Stomach smooth muscle (tissue), 2 donors: ENCODE measurements at regions not wholly inside any gene's neighbourhood (a gene's known extent, or its start where the extent isn't known, plus 50 kb on each side); places are given as distances from the start of the nearest gene placed in this dataset.

ENCODE experiments used
- H3K27ac ChIP-seq: one replicate; pipeline ENCODE4 v1.7.0; 2013; ENCODE audit warnings: mild to moderate bottlenecking, low read length, inconsistent platforms
- H3K27me3 ChIP-seq, 2 donors: one replicate each; pipeline ENCODE4 v1.7.0; 2013; ENCODE audit warnings: low read length in 2 of 2; ENCODE audit not compliant: insufficient read depth in 2 of 2, control insufficient read depth in 1 of 2
- H3K36me3 ChIP-seq, 2 donors: one replicate each; pipeline ENCODE4 v1.7.0; 2013; ENCODE audit warnings: low read length in 2 of 2; ENCODE audit not compliant: control insufficient read depth in 2 of 2, insufficient read depth in 2 of 2
- H3K4me1 ChIP-seq: one replicate; pipeline ENCODE4 v1.7.0; 2013; ENCODE audit warnings: low read length; ENCODE audit not compliant: control insufficient read depth, insufficient read depth
- H3K4me3 ChIP-seq, 2 donors: one replicate each; pipeline ENCODE4 v1.7.0; 2013; ENCODE audit warnings: low read length in 2 of 2
- H3K9ac ChIP-seq, 2 donors: one replicate each; pipeline ENCODE4 v1.7.0; 2013; ENCODE audit warnings: low read length in 2 of 2, mild to moderate bottlenecking in 1 of 2
- H3K9me3 ChIP-seq, 2 donors: one replicate each; pipeline ENCODE4 v1.7.0; 2013; ENCODE audit warnings: low read length in 2 of 2; ENCODE audit not compliant: control insufficient read depth in 2 of 2
- donor health status: healthy.
- donor health status: Pancreatic carcinoma.

DNA sequence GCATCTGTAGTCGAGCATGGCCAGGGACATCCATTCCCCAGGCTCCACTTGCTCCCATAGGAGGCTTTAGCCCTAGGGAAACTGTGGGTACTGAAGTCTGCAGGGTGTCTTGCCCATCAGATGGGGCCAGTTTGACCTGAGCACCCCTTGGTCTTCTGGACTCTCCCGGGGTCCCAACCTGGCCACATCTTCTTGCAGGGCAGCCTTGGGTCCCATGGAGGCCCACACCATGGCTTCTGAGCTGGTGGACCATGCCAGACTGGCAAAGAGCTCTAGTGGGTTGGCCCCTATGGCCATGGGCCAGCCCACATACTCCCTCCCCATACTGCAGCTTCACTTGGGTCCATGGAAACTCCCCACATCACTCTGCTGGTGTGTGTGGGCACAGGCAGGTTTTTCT is 154.4 kb upstream of the PRLR start:
- no peak overlapping the region for H3K9ac ChIP-seq
- no peaks in the 10 kb centered on the region for H3K9me3 ChIP-seq
- H3K27ac ChIP-seq: no peak overlapping the region
- H3K4me1 ChIP-seq: no peaks in the 10 kb centered on the region
- no peak overlapping the region for H3K4me3 ChIP-seq
- H3K27me3 ChIP-seq: no peaks in the 10 kb centered on the region
- H3K36me3 ChIP-seq: no peaks in the 10 kb centered on the region

DNA sequence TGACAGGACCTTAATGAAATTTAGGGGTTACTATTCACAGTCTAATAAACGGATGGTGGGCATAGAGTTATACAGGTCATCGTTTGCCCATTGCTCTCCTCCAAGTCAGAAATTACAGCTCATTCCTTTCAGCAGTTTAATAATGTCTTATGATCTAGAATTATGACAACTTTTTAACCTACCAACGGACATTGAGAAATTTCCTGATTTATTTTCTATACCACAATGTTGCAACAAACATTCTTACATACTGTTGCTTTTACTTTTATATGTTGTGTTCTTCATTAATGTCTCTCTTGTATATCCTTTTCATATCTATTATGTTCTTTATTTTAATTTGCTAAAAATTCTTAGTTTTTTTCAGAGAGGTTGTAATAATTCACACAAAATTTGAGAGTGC is 152.8 kb upstream of the PRLR start:
- no peaks in the 10 kb centered on the region for H3K9me3 ChIP-seq
- H3K9ac ChIP-seq: no peak overlapping the region
- H3K4me3 ChIP-seq: no peak overlapping the region
- H3K36me3 ChIP-seq: no peaks in the 10 kb centered on the region
- no peak overlapping the region for H3K27ac ChIP-seq
- no peaks in the 10 kb centered on the region for H3K4me1 ChIP-seq
- H3K27me3 ChIP-seq: no peaks in the 10 kb centered on the region

DNA sequence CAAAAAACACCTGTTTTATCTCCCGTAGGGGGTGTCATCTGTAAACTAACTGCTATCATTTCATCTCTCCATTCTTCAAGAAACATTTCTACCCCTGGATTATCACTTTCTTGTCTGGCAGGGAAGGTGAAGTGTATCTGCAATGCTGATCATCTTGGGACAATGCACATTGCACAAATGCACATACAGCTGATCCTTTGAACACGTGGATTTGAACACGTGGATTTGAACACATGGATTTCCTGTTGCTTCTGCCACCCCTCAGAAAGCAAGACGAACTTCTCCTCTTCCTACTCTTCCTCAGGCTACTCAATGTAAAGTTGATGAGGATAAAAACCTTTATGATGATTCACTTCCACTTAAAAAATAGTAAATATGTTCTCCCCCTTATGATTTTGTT is 147.4 kb upstream of the PRLR start:
- H3K9me3 ChIP-seq: no peaks in the 10 kb centered on the region
- H3K9ac ChIP-seq: no peak overlapping the region
- H3K36me3 ChIP-seq: no peaks in the 10 kb centered on the region
- no peak overlapping the region for H3K27ac ChIP-seq
- H3K4me1 ChIP-seq: no peaks in the 10 kb centered on the region
- no peaks in the 10 kb centered on the region for H3K27me3 ChIP-seq
- no peak overlapping the region for H3K4me3 ChIP-seq

DNA sequence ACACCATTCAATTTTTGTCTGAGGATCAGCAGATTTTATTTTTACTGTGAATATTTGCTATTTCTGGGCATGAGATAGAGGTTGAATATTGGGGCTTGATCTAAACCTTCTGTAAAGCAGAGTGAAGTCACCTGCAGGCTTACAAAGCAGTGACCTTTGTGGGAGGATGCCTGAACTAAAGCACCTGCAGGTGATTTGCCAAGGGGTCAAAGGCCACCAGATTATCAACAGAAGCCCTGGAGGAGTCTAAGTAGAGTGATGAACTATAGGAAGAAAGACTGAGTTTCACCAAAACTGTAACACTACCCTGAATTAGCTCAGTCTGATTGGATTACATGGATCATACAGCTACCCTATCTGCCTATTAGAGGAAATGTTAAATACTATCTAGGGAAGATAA is 144.3 kb upstream of the PRLR start:
- H3K27ac ChIP-seq: no peak overlapping the region
- H3K9me3 ChIP-seq: no peaks in the 10 kb centered on the region
- no peak overlapping the region for H3K9ac ChIP-seq
- H3K4me3 ChIP-seq: no peak overlapping the region
- H3K4me1 ChIP-seq: no peaks in the 10 kb centered on the region
- H3K36me3 ChIP-seq: no peaks in the 10 kb centered on the region
- H3K27me3 ChIP-seq: no peaks in the 10 kb centered on the region

DNA sequence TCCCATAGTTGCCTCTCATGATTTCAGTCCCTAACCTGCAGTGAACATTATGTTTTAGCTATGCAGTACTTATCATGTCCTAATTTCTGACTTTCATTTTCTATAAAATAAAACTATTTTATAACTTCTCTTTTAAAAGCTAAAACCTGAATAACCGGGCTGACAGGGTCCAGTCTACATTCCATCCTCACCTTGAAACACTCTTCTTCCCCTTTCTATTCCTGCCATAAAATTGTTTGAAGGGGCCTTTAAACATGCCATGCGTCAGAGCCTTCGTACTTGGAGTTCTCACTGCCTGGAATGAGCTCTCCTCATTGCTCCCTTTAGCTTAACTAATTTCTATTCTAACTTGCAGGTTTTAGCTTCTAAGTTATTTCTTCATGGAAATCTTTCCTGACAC is 143.0 kb upstream of the PRLR start:
- no peak overlapping the region for H3K4me3 ChIP-seq
- no peaks in the 10 kb centered on the region for H3K36me3 ChIP-seq
- H3K27ac ChIP-seq: no peak overlapping the region
- no peaks in the 10 kb centered on the region for H3K27me3 ChIP-seq
- H3K4me1 ChIP-seq: no peaks in the 10 kb centered on the region
- no peak overlapping the region for H3K9ac ChIP-seq
- no peaks in the 10 kb centered on the region for H3K9me3 ChIP-seq

DNA sequence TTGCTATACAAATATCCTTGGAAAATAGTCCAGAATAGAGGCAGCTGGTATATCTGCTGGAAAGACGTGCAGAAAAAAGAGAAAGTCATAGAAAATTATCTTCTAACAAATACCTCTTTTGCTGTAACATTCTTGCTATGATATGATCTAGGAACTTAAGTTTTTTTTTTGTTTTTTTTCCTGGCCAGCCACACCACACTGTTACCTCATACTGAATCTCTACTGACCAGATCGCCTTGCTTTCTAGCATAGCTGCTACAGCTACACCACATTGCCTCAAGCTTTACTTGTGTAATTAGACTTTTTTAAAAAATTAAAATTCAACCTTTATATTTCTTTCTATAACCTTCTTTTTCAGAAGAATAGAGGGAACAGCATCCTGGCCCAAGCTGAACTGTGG is 142.2 kb upstream of the PRLR start:
- Histone ChIP-seq H3K4me1 (no peaks in the 10 kb centered on the region), H3K9me3 (no peaks in the 10 kb centered on the region), H3K27ac (no peak overlapping the region), H3K36me3 (no peaks in the 10 kb centered on the region), H3K27me3 (no peaks in the 10 kb centered on the region), H3K9ac (no peak overlapping the region), H3K4me3 (no peak overlapping the region)

DNA sequence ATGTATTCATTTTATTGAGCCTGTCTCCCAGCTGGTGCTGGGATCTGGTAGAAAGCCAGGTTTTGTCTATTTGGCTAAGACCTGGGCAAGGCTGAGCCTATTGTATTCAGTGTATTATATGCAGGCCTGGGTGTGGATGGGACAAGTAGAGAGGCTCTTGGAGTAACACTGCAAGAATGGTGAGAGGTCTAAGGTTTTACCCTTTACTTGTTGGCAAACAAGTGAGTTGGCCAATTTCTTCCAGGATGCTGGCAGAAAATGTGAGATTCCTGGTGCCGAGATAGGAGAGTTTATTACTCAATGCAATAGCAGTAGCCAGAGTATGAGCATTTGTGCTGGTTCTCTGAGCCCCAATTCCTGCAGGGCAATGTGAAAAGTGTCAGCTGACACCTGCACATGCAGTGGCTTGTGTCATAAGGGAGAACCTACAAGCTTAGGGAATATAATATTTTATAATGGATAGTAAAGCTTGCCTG is 141.7 kb upstream of the PRLR start:
- no peak overlapping the region for H3K9ac ChIP-seq
- H3K4me1 ChIP-seq: no peaks in the 10 kb centered on the region
- no peak overlapping the region for H3K4me3 ChIP-seq
- no peaks in the 10 kb centered on the region for H3K27me3 ChIP-seq
- no peaks in the 10 kb centered on the region for H3K36me3 ChIP-seq
- H3K27ac ChIP-seq: no peak overlapping the region
- no peaks in the 10 kb centered on the region for H3K9me3 ChIP-seq

DNA sequence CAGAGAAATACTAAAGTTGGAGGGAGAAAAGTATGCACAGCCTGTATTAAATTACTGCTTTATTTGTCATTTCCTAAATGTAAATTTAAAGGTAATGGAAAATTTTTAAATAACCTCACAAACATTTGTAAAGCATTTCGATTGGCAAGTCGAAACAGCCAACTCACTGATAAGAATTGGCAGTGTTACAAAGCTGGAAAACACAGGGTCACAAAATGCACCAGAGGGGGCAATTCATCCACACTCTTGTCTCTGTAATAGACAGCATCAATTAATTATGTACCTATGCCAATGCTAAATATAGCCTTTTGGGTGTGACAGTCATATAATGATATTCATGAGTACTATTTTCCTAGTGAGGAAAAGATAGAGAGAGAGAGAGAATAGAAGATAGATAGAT is 140.6 kb upstream of the PRLR start:
- H3K4me3 ChIP-seq: no peak overlapping the region
- no peaks in the 10 kb centered on the region for H3K9me3 ChIP-seq
- no peaks in the 10 kb centered on the region for H3K36me3 ChIP-seq
- no peak overlapping the region for H3K27ac ChIP-seq
- no peak overlapping the region for H3K9ac ChIP-seq
- H3K4me1 ChIP-seq: no peaks in the 10 kb centered on the region
- H3K27me3 ChIP-seq: no peaks in the 10 kb centered on the region

DNA sequence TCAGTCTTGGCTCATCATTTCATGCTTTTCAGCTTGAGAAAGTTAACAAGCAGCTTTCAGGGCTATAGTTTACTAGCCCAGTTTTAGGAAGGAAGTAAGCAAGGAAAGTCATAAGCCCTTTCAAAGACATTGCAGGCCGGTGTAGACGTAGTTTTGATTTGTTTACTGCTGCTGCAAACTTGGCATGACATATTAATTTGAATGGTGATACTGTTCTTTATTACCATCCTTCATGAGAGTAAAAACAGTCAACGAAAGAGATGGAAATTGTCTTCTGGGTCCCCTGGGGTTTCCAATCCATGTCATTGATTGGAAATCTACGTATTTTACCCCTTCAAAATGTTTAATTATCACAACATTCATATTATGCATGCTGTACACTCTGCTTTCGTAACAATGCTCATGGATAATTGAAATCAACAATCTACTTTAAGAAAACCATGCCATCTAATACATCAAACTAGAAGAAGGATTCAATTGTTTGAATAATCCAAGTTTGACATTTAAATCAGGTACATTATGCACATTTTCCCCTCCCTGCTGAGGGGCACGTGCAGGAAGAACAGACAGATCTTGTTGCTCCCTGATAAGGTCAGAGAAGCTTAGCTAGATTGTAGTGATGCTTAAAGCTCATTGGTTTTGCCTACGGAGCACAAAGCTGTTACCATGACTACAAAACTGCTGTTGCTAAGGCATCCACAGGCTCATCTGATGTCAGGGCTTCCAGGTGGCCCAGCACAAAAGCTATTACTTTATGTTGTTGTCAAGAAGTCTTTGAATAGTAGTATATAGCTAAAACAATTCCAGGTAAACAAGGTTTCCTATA is 139.9 kb upstream of the PRLR start:
- Histone ChIP-seq H3K4me1 (no peaks in the 10 kb centered on the region), H3K9ac (no peak overlapping the region), H3K27me3 (no peaks in the 10 kb centered on the region), H3K9me3 (no peaks in the 10 kb centered on the region), H3K36me3 (no peaks in the 10 kb centered on the region), H3K27ac (no peak overlapping the region), H3K4me3 (no peak overlapping the region)

DNA sequence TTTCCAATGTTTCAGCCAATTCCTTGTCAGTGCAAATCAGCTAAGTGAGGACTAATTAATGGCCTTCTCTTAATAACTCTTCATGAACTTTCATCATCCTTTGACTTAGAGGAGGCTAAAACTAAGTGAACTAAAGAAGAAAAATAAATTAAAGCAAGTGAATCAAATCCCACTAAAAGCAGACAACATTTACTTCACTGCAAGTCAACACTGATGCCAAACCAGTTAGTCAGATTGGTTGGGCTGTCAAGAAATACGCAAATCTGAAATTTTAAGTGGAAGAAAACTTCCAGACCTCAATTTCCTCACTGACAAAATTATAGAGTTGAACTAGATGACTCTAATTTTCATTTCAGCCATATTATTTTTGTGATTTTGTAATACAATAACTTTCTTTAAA is 137.2 kb upstream of the PRLR start:
- H3K36me3 ChIP-seq: no peaks in the 10 kb centered on the region
- H3K9ac ChIP-seq: no peak overlapping the region
- H3K9me3 ChIP-seq: no peaks in the 10 kb centered on the region
- H3K4me3 ChIP-seq: no peak overlapping the region
- no peak overlapping the region for H3K27ac ChIP-seq
- no peaks in the 10 kb centered on the region for H3K4me1 ChIP-seq
- no peaks in the 10 kb centered on the region for H3K27me3 ChIP-seq

DNA sequence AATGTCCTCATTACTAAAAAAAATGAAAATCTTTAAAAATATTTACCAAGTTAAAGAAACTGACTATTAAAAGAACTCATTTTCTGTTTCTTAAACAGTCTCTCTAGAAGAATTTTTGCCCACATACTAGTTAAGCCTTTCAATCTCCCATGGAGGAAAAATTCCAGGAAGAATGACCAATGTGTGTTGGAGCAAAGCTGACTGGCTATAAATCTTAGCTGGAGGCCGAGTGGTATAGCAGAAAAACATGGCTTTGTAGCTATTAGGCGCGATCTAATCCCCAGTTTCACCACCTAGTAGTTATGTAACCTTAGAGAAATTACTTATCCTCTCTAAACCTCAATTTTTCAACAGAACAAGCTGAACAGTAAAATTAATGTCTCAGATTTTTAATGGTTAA is 135.5 kb upstream of the PRLR start:
- Histone ChIP-seq H3K9me3 (no peaks in the 10 kb centered on the region), H3K27ac (no peak overlapping the region), H3K36me3 (no peaks in the 10 kb centered on the region), H3K9ac (no peak overlapping the region), H3K4me1 (no peaks in the 10 kb centered on the region), H3K4me3 (no peak overlapping the region), H3K27me3 (no peaks in the 10 kb centered on the region)
